HG03097 (cell line): ENCODE measurements at regions not wholly inside any gene's neighbourhood (a gene's known extent, or its start where the extent isn't known, plus 50 kb on each side); places are given as distances from the start of the nearest gene placed in this dataset.

Source experiments
- ATAC-seq: cut with Tn5 transposase; IDR thresholded peaks from one replicate; pipeline ENCODE4 v1.9.1; 2021; ENCODE audit not compliant: unreplicated experiment, low FRiP score

GRCh38 chr2:203789618-203790017 is 78.0 kb upstream of the CTLA4 start:
- ATAC-seq = no peak

- ATAC-seq = no peak
Observed at GRCh38 chr2:203790134-203790852, 77.3 kb upstream of the CTLA4 start.

DNA sequence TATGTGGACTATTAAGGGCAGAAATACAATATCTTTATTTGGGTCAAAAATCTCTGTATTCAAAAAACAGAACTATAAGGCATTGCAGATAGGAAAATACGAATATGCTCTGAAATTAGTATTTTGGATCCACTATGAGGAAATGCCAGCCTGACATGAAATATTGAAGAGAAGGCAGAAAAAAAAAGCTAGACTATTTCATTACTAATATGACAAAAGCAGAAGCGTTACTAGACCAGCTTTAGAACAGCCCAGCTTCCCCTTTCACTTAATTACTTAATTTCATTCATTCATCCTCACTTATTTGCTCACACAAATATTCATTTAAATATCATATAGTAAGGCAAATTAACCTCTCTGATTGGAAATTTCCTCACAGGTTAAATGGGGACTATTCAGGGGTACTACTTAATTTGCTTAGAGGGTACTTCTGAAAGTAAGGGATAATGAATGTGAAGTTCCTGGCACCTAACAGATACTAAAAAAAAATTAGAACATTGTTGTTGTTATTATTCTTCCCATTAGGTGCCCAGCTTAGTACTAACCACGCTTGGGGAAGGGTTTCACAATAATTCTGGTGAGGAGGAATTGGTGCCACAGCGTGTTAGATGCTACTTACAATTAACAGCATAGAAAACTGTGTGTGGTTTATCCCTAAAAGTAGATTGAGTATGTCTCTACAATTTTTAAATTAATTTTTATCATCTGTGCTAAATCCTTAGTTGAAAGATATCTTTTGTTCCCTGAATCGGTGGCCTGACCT is 71.1 kb upstream of the CTLA4 start:
- ATAC-seq = no peak

- no peak for ATAC-seq
Observed at GRCh38 chr2:203797276-203797675, 70.3 kb upstream of the CTLA4 start.

DNA sequence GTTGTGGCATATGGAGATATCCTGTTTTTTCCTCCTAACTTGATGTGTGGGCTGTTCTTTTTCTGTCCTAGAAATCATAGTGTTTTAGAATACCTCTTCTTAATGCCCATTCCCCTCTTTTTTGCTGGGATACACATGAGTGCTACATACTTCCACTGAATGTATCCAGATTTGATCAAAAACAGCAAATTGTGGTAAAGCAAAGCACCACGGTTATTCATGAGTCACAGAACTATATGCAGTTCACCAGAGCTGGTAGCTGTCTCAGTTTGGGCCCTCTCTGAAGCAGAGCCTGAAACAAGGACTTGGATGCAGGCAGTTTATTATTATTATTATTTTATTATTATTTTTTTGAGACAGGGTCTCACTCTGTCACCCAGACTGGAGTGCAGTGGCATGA is 69.9 kb upstream of the CTLA4 start:
- no peak for ATAC-seq

DNA sequence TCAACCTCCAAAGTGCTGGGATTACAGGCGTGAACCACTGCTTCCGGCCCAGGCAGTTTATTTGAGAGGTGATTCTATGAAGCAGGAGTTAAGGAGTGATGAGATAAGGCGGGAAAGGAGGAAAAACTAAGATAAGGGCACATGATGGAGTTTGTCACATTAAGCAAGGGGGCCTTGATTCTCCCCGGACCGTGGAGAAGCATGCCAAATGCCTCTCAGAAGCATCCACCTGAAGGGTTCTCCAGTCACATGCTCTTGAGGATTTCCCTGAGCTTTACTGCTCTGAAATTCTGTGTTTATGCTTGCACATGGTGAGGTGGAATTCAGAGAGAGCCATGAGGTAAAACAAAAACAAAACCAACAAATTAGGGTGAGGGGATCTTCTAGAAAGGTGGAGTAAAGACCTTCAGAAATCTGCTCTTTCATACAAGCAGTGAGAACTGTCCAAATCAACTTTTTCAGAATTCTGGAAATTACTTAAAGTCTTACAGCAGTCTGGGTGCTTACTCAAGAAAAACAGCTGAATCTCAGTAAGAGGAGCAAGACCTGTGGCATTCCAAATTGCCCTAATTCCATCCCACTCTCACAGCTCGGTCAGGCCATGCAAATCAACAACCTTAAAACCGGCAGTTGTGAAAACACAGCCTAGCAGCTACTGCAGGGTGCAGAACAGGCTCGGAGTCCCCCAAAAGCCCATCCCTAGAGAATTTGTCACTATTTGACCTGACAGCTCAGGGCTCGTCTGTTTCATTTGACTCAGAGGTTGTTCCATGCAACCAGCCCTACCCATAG is 69.1 kb upstream of the CTLA4 start:
- no peak for ATAC-seq

GRCh38 chr2:203799908-203800307 is 67.7 kb upstream of the CTLA4 start:
- peak; percentile 78 for ATAC-seq

DNA sequence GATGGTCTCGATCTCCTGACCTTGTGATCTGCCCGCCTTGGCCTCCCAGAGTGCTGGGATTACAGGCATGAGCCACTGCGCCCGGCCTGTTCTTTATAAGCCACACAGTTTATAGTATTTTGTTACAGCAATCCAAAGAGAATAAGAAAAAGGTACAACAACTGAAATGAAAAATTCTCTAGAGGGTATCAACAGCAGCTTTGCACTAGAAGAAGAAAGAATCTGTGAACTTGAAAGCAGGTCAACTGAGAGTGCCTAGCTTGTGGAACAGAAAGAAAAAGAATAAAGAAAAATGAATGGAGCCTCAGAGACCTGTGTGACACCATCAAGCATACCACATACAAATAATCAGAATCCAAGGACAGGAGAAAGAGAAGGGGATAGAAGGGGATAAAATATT is 66.8 kb upstream of the CTLA4 start:
- ATAC-seq = no peak

- no peak for ATAC-seq
Observed at GRCh38 chr2:203802342-203803052, 65.1 kb upstream of the CTLA4 start.

DNA sequence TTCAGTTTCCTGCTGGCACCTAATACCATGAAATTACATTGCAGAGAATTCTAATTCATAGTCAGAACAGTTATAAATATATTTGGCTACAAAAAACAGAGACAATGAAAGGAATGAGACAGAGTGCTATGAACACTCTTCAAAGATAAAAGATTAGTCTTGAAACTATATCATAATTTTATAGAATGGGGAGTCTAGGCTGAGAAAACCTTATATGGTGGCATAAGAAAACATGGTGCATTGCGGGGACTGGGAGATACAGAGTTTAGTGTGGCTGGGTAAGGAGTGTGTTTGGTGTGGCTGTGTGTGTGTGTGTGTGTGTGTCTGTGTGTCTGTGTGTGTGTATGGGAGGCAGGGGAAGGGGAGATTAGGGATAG is 64.5 kb upstream of the CTLA4 start:
- no peak for ATAC-seq

DNA sequence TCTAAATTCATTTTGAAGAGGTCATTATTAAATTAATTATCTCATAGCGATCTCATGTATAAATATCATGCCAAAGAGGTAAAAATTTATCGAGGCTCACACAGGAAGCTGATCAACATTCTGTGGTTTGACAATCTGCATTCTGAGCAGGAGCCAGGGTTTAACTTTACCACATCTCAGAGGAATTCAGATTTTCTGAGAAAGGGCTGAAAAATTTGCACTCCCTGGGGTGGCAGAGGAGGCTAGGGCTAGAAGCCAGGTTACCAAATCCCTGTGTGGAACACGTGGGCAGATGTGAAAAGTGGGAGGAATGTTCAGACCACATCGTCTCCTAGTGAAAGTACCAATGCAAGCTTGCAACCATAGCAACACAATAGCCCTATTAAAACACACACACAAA is 63.5 kb upstream of the CTLA4 start:
- no peak for ATAC-seq

GRCh38 chr2:203804764-203805485 is 62.6 kb upstream of the CTLA4 start:
- ATAC-seq = no peak

DNA sequence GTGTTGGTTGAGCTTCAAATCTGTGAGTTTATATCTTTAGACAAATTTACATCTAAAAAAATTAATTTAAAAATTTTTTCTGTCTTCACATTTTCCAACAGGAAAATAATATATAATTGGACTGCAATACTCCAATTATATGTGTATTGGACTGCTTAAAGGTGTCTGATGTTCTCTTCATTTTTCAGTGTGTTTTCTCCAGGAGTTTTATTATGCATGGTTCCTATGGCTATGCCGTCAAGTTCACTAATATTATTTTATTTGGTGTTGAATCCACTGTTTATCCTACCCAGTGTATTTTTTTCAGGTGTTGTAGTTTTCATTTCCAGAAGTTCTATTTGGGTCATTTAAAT is 62.1 kb upstream of the CTLA4 start:
- ATAC-seq = no peak

GRCh38 chr2:203806761-203807160 is 60.8 kb upstream of the CTLA4 start:
- no peak for ATAC-seq

DNA sequence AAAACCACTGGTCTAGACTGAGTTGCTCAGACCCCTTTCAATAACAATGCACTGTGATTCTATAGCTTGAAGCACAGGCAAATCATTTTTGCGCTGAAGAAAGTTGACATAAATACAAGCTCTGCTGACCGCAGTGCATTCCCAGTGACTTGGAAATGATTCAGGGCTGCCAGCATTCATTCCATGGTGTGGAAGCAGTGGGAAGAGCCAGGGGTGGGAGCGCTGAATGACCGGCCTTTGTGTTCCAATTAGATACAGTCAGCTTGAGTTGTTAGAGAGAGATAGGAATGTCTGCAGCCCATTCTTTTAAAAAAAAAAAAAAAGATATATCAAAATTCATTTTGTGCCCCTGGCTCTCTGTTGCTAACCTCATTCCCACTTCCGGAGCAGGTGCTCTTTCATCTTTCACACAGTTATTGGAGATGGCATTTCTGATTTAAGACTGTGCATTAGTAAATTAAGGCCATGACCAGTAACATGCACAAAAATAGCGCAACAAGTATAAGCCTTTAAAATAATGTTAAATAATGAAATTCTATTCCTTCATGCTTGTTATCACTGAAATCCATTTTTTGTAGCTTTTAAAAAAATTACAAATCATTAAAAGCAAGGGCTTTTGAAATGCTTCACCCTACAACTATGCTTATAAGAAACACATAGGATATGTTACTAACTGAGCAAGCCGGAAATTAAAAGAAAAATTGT is 59.4 kb upstream of the CTLA4 start:
- no peak for ATAC-seq

- no peak for ATAC-seq
Observed at GRCh38 chr2:203809084-203809521, 58.5 kb upstream of the CTLA4 start.

DNA sequence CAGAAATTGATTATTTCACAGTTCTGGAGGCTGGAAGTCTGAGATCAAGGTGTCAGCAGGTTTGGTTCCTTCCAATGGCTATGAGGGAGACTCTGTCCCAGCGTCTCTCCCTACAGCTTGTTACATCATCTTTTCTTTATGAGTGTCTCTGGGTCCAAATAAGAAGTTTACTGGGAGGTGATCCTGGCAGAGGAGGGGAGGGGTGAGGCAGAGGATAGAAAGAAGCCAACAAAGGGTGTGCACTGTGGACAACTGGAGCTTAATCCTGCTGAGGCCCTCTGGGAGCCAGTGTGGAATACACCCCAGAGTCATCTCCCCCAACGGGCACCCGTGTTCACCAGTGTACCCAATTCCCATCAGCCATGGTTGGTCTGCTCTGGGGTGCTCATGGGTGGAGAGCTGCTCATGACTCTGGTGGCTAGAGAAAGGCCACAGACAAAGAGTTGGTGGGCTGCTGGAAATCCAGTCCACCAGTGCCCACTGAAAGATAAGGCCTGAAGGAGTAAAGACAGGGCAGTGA is 57.5 kb upstream of the CTLA4 start:
- no peak for ATAC-seq

DNA sequence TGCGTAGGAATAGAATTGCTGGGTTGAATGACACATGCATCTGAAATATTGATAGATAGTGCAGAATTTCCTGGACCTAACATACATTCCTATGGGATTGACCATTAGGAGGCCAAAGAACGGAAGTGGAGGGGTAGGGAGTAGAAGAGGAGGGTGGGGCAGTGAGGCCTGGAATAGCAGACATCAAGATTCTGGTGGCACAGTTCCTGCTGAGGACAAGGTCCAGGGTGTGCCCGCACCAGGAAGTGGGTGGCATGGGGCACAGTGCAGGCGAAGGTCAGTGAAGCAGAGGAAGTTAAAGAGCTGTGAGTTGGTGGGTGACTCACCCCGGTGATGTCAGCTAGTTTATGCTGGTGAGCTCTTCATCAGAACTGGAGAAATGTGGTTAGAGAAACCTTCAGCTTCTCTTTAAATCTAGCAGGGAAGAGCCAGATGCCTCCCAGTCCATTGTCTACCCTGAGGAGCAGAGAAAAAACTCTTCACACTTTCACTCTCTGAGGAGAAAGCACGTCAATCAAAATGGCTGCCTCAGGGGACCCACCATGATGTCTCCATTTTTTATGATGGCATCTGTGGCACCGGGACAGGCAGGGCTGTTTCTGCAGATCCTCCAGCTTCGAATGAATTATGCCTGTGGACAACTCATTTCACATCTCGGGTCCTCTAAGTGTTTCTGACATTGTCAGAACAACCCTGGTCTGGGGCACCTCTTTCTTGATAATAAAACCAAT is 55.9 kb upstream of the CTLA4 start:
- peak; percentile 73 for ATAC-seq
